ENCODE measurements at regions not wholly inside any gene's neighbourhood (a gene's known extent, or its start where the extent isn't known, plus 50 kb on each side); places are given as distances from the start of the nearest gene placed in this dataset.

GRCh38 chrX:64739792-64740378 lies 236.4 kb downstream of the ZC4H2 start:
- TF ChIP-seq CTCF (IDR thresholded peaks at IDR 0.05), result no peak
- TF ChIP-seq POLR2A (IDR thresholded peaks at IDR 0.05), result no peak
- no peak for TF ChIP-seq POLR2AphosphoS5 (IDR thresholded peaks at IDR 0.05)
- no peak for TF ChIP-seq EP300 (IDR thresholded peaks at IDR 0.05; ENCODE audit: low read depth)
